GM21528 (cell line): ENCODE measurements at regions not wholly inside any gene's neighbourhood (a gene's known extent, or its start where the extent isn't known, plus 50 kb on each side); places are given as distances from the start of the nearest gene placed in this dataset.
"Not testable (repeated sequence)": the region's sequence is repeated elsewhere in the genome, so short reads cannot be mapped to it uniquely, and the experiment has no call there.

Experiments
- ATAC-seq: cut with Tn5 transposase; IDR thresholded peaks from one replicate; pipeline ENCODE4 v1.9.1; 2021; ENCODE audit warnings: mild to moderate bottlenecking, moderate library complexity; ENCODE audit not compliant: unreplicated experiment, low FRiP score

- ATAC-seq = not testable (repeated sequence)
These were observed 677.4 kb downstream of the TNS3 start for GRCh38 chr7:46904523-46904922.

- no peak for ATAC-seq
These were observed 679.4 kb downstream of the TNS3 start for GRCh38 chr7:46902463-46902862.

GRCh38 chr7:46900312-46901263 lies 681.3 kb downstream of the TNS3 start:
- no peak for ATAC-seq

GRCh38 chr7:46897381-46897780 lies 684.5 kb downstream of the TNS3 start:
- no peak for ATAC-seq

- no peak for ATAC-seq
These were observed 695.1 kb downstream of the TNS3 start for GRCh38 chr7:46886669-46887374.

- ATAC-seq = no peak
These were observed 696.7 kb downstream of the TNS3 start for GRCh38 chr7:46885167-46885566.

- no peak for ATAC-seq
These were observed 700.3 kb downstream of the TNS3 start for GRCh38 chr7:46881507-46882127.

- no peak for ATAC-seq
These were observed 701.3 kb downstream of the TNS3 start for GRCh38 chr7:46880508-46881196.

GRCh38 chr7:46879783-46880182 lies 702.1 kb downstream of the TNS3 start:
- no peak for ATAC-seq

- ATAC-seq = no peak
These were observed 710.4 kb downstream of the TNS3 start for GRCh38 chr7:46871516-46871915.

- ATAC-seq = no peak
These were observed 717.2 kb downstream of the TNS3 start for GRCh38 chr7:46864716-46865115.

- no peak for ATAC-seq
These were observed 721.9 kb downstream of the TNS3 start for GRCh38 chr7:46859963-46860475.

- no peak for ATAC-seq
These were observed 726.1 kb downstream of the TNS3 start for GRCh38 chr7:46855851-46856250.

GRCh38 chr7:46854958-46855473 lies 726.9 kb downstream of the TNS3 start:
- ATAC-seq = no peak

- ATAC-seq = no peak
These were observed 728.5 kb downstream of the TNS3 start for GRCh38 chr7:46853451-46853850.

GRCh38 chr7:46852795-46853194 lies 729.1 kb downstream of the TNS3 start:
- no peak for ATAC-seq

GRCh38 chr7:46850563-46851330 lies 731.2 kb downstream of the TNS3 start:
- ATAC-seq = no peak

GRCh38 chr7:46848944-46849343 lies 733.0 kb downstream of the TNS3 start:
- no peak for ATAC-seq

GRCh38 chr7:46848311-46848710 lies 733.6 kb downstream of the TNS3 start:
- no peak for ATAC-seq
